CD14-positive monocyte (primary cell): ENCODE measurements at regions not wholly inside any gene's neighbourhood (a gene's known extent, or its start where the extent isn't known, plus 50 kb on each side); places are given as distances from the start of the nearest gene placed in this dataset.

Experiments
- DNase-seq, 3 donors: peaks; one replicate each; pipeline ENCODE4 v3.0.0-alpha.2; 2011 to 2022
- H2AFZ ChIP-seq: 2 replicates; pipeline ENCODE4 v1.6.0; 2012; ENCODE audit warnings: mild to moderate bottlenecking, low read depth, low read length, inconsistent platforms; ENCODE audit not compliant: insufficient read depth, poor library complexity, severe bottlenecking
- H3K27ac ChIP-seq, 2 donors: 1 replicate in 1 of 2; 2 replicates in 1 of 2; pipeline ENCODE4 v1.5.1; 2012 to 2013; ENCODE audit warnings: low read length in 2 of 2, control low read depth in 1 of 2, inconsistent platforms in 1 of 2, low read depth in 1 of 2, mild to moderate bottlenecking in 1 of 2
- H3K27me3 ChIP-seq, 2 donors: one replicate each; pipeline versions ENCODE4 v1.6.0 to v1.6.1; 2011 to 2013; ENCODE audit warnings: low read length in 2 of 2; ENCODE audit not compliant: control insufficient read depth in 2 of 2, insufficient read depth in 2 of 2
- H3K36me3 ChIP-seq, 2 donors: replicated peaks in 1 of 2; 1 replicate in 1 of 2; 2 replicates in 1 of 2; pipeline versions ENCODE4 v1.5.1 to v1.6.1; 2012 to 2013; ENCODE audit warnings: low read length in 2 of 2, control low read depth in 1 of 2, inconsistent platforms in 1 of 2, mild to moderate bottlenecking in 1 of 2; ENCODE audit not compliant: insufficient read depth in 2 of 2, control insufficient read depth in 1 of 2
- H3K4me1 ChIP-seq, 2 donors: 1 replicate in 1 of 2; 2 replicates in 1 of 2; pipeline versions ENCODE4 v1.5.1 to v1.6.1; 2012 to 2013; ENCODE audit warnings: low read length in 2 of 2, control low read depth in 1 of 2, inconsistent platforms in 1 of 2, mild to moderate bottlenecking in 1 of 2, moderate library complexity in 1 of 2; ENCODE audit not compliant: insufficient read depth in 2 of 2, control insufficient read depth in 1 of 2
- H3K4me2 ChIP-seq: replicated peaks from 2 replicates; pipeline ENCODE3; 2012; ENCODE audit warnings: low read length, moderate library complexity, mild to moderate bottlenecking; ENCODE audit not compliant: poor library complexity, severe bottlenecking; ENCODE audit errors: extremely low read depth
- H3K4me3 ChIP-seq, 3 experiments: fragments of 200-600 bp in 1 of 3; sonication (generic) in 1 of 3; replicated peaks in 1 of 3; 1 replicate in 2 of 3; 2 replicates in 1 of 3; pipeline ENCODE4 v1.5.1; 2011 to 2013; ENCODE audit warnings: low read length in 3 of 3, mild to moderate bottlenecking in 3 of 3, control low read depth in 2 of 3, low read depth in 2 of 3, inconsistent platforms in 1 of 3, moderate library complexity in 1 of 3
- H3K79me2 ChIP-seq: 2 replicates; pipeline ENCODE4 v1.6.0; 2012; ENCODE audit warnings: mild to moderate bottlenecking, control low read depth, inconsistent platforms, low read length, moderate library complexity; ENCODE audit not compliant: insufficient read depth
- H3K9ac ChIP-seq: 2 replicates; pipeline ENCODE4 v1.6.0; 2017; ENCODE audit warnings: low read length, mild to moderate bottlenecking; ENCODE audit not compliant: insufficient read depth, poor library complexity, severe bottlenecking
- H3K9me3 ChIP-seq, 2 donors: replicated peaks in 1 of 2; 1 replicate in 1 of 2; 2 replicates in 1 of 2; pipeline versions ENCODE4 v1.5.1 to v1.6.1; 2012 to 2013; ENCODE audit warnings: low read length in 2 of 2, control low read depth in 1 of 2; ENCODE audit not compliant: control insufficient read depth in 1 of 2, insufficient read depth in 1 of 2
- H4K20me1 ChIP-seq: 2 replicates; pipeline ENCODE4 v1.6.0; 2012; ENCODE audit warnings: mild to moderate bottlenecking, low read length, control low read depth, moderate library complexity; ENCODE audit not compliant: insufficient read depth
- H3K27ac Mint-ChIP-seq, 7 donors: one replicate each; pipeline ENCODE4 v1.8.0; 2020; ENCODE audit warnings: mild to moderate bottlenecking in 7 of 7, mixed read lengths in 7 of 7, moderate library complexity in 6 of 7, inconsistent platforms in 2 of 7
- H3K27me3 Mint-ChIP-seq, 3 donors: one replicate each; pipeline ENCODE4 v1.8.0; 2021 to 2022; ENCODE audit warnings: low read depth in 3 of 3, mild to moderate bottlenecking in 3 of 3, mixed read lengths in 3 of 3, moderate library complexity in 3 of 3, inconsistent platforms in 1 of 3
- H3K36me3 Mint-ChIP-seq, 2 donors: one replicate each; pipeline ENCODE4 v1.8.0; 2020; ENCODE audit warnings: mixed read lengths in 2 of 2, inconsistent platforms in 1 of 2, mild to moderate bottlenecking in 1 of 2
- H3K4me1 Mint-ChIP-seq: one replicate; pipeline ENCODE4 v1.8.0; 2020; ENCODE audit warnings: mild to moderate bottlenecking, mixed read lengths
- H3K4me3 Mint-ChIP-seq, 2 donors: one replicate each; pipeline ENCODE4 v1.8.0; 2020; ENCODE audit warnings: mild to moderate bottlenecking in 2 of 2, mixed read lengths in 2 of 2, moderate library complexity in 1 of 2
- H3K9me3 Mint-ChIP-seq, 7 donors: one replicate each; pipeline ENCODE4 v1.8.0; 2020 to 2022; ENCODE audit warnings: mixed read lengths in 7 of 7, mild to moderate bottlenecking in 6 of 7, moderate library complexity in 6 of 7, inconsistent platforms in 2 of 7
- WGBS: methylation state at CpG from one replicate; pipeline ENCODE4 v1.1.5; 2013; ENCODE audit warnings: missing lambda C conversion rate; ENCODE audit not compliant: insufficient coverage; 5-methylcytosine and 5-hydroxymethylcytosine counted together
- intact Hi-C, 2 donors: fragments of 100-400 bp; cut with micrococcal nuclease; formaldehyde crosslinking; loops; one replicate each; pipeline versions ENCODE4 v1.15.0 to v1.15.1; 2023
- TF ChIP-seq, protein P1 (sequence below): fragments of 200-600 bp; IDR thresholded peaks from one replicate; pipeline ENCODE4 v1.8.0; 2022; ENCODE audit warnings: antibody characterized with exemption, mild to moderate bottlenecking

DNA sequence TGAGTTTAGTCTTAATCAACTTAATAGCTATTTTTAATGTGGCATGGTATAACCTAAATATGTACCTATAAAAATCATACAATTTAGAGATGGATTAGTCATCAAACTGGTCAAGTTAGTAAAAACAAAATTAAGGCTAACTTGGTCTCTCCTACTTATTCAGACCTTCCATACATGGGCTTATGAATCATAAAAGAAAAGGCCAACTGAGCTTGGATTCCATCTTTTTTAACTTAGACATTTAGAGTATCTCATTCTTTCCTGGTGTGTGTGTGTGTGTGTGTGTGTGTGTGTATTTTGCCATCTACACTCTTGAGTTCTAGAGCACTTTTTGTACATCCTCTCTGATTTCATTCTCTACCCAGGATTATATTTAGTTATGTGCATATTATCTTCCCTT lies 637.5 kb downstream of the PLCL1 start:
- H3K4me1 Mint-ChIP-seq: no peaks in the 10 kb centered on the region
- intact Hi-C loops: no loop called here
- no peaks in the 10 kb centered on the region for H3K36me3 ChIP-seq
- H3K4me3 Mint-ChIP-seq: no peak overlapping the region
- H3K9ac ChIP-seq: no peak overlapping the region
- H3K79me2 ChIP-seq: no peaks in the 10 kb centered on the region
- H4K20me1 ChIP-seq: no peaks in the 10 kb centered on the region
- no peaks in the 10 kb centered on the region for H3K27me3 ChIP-seq
- DNase-seq: no peak
- no peaks in the 10 kb centered on the region for H3K36me3 Mint-ChIP-seq
- H3K4me2 ChIP-seq: no peak overlapping the region
- peaks cover 0 to 3% (median 2%) of the 10 kb centered on the region in 3 donors for H3K27me3 Mint-ChIP-seq
- no peak overlapping the region for H3K27ac ChIP-seq
- H3K9me3 Mint-ChIP-seq: peaks cover 0 to 4% (median 0%) of the 10 kb centered on the region in 7 donors
- no peaks in the 10 kb centered on the region for H3K9me3 ChIP-seq
- TF ChIP-seq, protein P1, sequence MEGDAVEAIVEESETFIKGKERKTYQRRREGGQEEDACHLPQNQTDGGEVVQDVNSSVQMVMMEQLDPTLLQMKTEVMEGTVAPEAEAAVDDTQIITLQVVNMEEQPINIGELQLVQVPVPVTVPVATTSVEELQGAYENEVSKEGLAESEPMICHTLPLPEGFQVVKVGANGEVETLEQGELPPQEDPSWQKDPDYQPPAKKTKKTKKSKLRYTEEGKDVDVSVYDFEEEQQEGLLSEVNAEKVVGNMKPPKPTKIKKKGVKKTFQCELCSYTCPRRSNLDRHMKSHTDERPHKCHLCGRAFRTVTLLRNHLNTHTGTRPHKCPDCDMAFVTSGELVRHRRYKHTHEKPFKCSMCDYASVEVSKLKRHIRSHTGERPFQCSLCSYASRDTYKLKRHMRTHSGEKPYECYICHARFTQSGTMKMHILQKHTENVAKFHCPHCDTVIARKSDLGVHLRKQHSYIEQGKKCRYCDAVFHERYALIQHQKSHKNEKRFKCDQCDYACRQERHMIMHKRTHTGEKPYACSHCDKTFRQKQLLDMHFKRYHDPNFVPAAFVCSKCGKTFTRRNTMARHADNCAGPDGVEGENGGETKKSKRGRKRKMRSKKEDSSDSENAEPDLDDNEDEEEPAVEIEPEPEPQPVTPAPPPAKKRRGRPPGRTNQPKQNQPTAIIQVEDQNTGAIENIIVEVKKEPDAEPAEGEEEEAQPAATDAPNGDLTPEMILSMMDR: no peak
- no peak overlapping the region for H3K4me3 ChIP-seq
- no peak overlapping the region for H3K27ac Mint-ChIP-seq
- no peaks in the 10 kb centered on the region for H3K4me1 ChIP-seq
- H2AFZ ChIP-seq: no peak overlapping the region

DNA sequence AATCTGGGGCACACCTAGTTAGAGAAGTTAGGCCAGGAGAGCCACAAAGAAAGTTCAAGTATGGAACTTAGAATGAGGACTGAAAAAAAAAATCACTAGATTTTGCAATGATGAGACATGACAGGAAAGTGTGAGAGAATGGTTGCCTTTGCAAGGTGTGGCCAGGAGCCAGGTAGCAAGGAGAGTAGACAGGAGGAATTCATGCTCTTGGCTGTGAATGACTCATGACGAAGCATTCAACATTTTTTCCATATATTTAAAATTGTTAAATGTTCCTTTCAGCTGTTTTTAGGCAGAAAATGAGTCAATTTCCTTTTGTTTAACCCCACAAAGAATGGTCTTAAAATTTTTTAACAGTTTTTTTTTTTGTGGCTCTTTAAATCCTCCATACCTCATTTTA lies 636.9 kb downstream of the PLCL1 start:
- H3K27me3 Mint-ChIP-seq: peaks cover 0 to 3% (median 2%) of the 10 kb centered on the region in 3 donors
- Histone ChIP-seq H3K4me2 (no peak overlapping the region), H3K9ac (no peak overlapping the region), H3K27me3 (no peaks in the 10 kb centered on the region), H3K36me3 (no peaks in the 10 kb centered on the region), H2AFZ (no peak overlapping the region), H3K27ac (no peak overlapping the region), H3K4me1 (no peaks in the 10 kb centered on the region), H3K79me2 (no peaks in the 10 kb centered on the region), H3K4me3 (no peak overlapping the region), H4K20me1 (no peaks in the 10 kb centered on the region), H3K9me3 (no peaks in the 10 kb centered on the region)
- TF ChIP-seq, protein P1: no peak
- no peak overlapping the region for H3K27ac Mint-ChIP-seq
- H3K9me3 Mint-ChIP-seq: peaks cover 0 to 4% (median 0%) of the 10 kb centered on the region in 7 donors
- intact Hi-C loops: no loop called here
- no CpG with 5 or more reads among the region's 1 CpG for WGBS
- no peak overlapping the region for H3K4me3 Mint-ChIP-seq
- H3K4me1 Mint-ChIP-seq: no peaks in the 10 kb centered on the region
- no peaks in the 10 kb centered on the region for H3K36me3 Mint-ChIP-seq
- no peak for DNase-seq
